Endothelial cell (in vitro differentiated cells): ENCODE measurements at regions not wholly inside any gene's neighbourhood (a gene's known extent, or its start where the extent isn't known, plus 50 kb on each side); places are given as distances from the start of the nearest gene placed in this dataset.

ENCODE experiments used
- DNase-seq: peaks from one replicate; pipeline ENCODE4 v3.0.0; 2021; ENCODE audit warnings: low spot score
- H3K27ac Mint-ChIP-seq: one replicate; pipeline ENCODE4 v1.8.0; 2021; ENCODE audit warnings: mixed read lengths, inconsistent platforms; ENCODE audit not compliant: unreplicated experiment
- H3K27me3 Mint-ChIP-seq: one replicate; pipeline ENCODE4 v1.8.0; 2021; ENCODE audit warnings: mild to moderate bottlenecking, moderate library complexity, mixed read lengths, inconsistent platforms; ENCODE audit not compliant: unreplicated experiment
- H3K36me3 Mint-ChIP-seq: one replicate; pipeline ENCODE4 v1.8.0; 2021; ENCODE audit warnings: mild to moderate bottlenecking, low read depth, mixed read lengths, inconsistent platforms; ENCODE audit not compliant: unreplicated experiment
- H3K4me1 Mint-ChIP-seq: one replicate; pipeline ENCODE4 v1.8.0; 2021; ENCODE audit warnings: mild to moderate bottlenecking, mixed read lengths, inconsistent platforms; ENCODE audit not compliant: unreplicated experiment
- H3K4me3 Mint-ChIP-seq: one replicate; pipeline ENCODE4 v1.8.0; 2021; ENCODE audit warnings: mild to moderate bottlenecking, mixed read lengths, inconsistent platforms; ENCODE audit not compliant: unreplicated experiment
- H3K9me3 Mint-ChIP-seq: one replicate; pipeline ENCODE4 v1.8.0; 2021; ENCODE audit warnings: mixed read lengths, inconsistent platforms; ENCODE audit not compliant: unreplicated experiment
- TF ChIP-seq, protein P1 (sequence below): fragments of 200-600 bp; sonication (generic); IDR thresholded peaks from one replicate; pipeline ENCODE4 v1.5.0; 2021; ENCODE audit warnings: antibody characterized with exemption; ENCODE audit not compliant: unreplicated experiment

DNA sequence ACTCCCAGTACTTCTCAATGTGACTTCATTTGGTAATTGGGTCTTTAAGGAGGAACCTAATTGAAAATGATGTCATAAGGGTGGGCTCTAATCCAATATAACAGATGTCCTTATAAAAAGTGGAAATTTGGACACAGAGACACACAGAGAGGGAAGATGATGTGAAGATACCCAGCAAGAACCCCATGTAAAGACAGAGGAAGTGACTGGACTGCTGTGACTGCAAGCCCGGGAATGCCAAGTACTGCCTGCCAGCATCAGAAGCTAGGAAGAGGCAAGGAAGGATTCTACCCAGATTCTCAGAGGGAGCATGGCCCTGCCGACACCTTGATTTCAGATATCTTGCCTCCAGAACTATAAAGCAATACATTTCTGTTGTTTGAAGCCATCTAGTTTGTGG, 239.3 kb downstream of the KCTD12 start:
- H3K36me3 Mint-ChIP-seq = no peaks in the 10 kb centered on the region
- H3K4me1 Mint-ChIP-seq = no peaks in the 10 kb centered on the region
- H3K4me3 Mint-ChIP-seq = no peak overlapping the region
- no peak overlapping the region for H3K27ac Mint-ChIP-seq
- DNase-seq = no peak
- TF ChIP-seq, protein P1, sequence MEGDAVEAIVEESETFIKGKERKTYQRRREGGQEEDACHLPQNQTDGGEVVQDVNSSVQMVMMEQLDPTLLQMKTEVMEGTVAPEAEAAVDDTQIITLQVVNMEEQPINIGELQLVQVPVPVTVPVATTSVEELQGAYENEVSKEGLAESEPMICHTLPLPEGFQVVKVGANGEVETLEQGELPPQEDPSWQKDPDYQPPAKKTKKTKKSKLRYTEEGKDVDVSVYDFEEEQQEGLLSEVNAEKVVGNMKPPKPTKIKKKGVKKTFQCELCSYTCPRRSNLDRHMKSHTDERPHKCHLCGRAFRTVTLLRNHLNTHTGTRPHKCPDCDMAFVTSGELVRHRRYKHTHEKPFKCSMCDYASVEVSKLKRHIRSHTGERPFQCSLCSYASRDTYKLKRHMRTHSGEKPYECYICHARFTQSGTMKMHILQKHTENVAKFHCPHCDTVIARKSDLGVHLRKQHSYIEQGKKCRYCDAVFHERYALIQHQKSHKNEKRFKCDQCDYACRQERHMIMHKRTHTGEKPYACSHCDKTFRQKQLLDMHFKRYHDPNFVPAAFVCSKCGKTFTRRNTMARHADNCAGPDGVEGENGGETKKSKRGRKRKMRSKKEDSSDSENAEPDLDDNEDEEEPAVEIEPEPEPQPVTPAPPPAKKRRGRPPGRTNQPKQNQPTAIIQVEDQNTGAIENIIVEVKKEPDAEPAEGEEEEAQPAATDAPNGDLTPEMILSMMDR = no peak
- H3K9me3 Mint-ChIP-seq = no peaks in the 10 kb centered on the region
- H3K27me3 Mint-ChIP-seq = no peaks in the 10 kb centered on the region

DNA sequence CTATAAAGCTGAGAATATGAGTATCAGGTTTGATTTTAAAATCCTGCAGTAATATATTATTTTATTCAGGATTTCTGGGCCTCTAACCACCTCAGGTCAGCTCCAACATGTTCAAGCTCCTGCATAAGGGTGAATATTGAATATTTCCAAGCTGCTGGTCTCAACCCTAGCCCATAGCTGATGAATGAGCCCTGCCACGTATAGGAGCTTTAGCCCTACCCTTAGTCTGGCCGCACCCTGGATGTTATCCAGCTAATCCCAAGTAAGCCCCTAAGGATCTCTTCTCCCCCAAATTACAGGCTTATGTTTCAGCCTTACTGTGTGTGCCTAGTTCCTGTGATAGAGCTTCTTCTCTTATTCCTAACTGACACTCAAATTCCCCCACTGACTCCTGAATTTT, 240.6 kb downstream of the KCTD12 start:
- H3K9me3 Mint-ChIP-seq = no peaks in the 10 kb centered on the region
- DNase-seq = no peak
- no peaks in the 10 kb centered on the region for H3K27me3 Mint-ChIP-seq
- H3K36me3 Mint-ChIP-seq = no peaks in the 10 kb centered on the region
- TF ChIP-seq, protein P1 = no peak
- H3K4me3 Mint-ChIP-seq = no peak overlapping the region
- H3K4me1 Mint-ChIP-seq = no peaks in the 10 kb centered on the region
- H3K27ac Mint-ChIP-seq = no peak overlapping the region

DNA sequence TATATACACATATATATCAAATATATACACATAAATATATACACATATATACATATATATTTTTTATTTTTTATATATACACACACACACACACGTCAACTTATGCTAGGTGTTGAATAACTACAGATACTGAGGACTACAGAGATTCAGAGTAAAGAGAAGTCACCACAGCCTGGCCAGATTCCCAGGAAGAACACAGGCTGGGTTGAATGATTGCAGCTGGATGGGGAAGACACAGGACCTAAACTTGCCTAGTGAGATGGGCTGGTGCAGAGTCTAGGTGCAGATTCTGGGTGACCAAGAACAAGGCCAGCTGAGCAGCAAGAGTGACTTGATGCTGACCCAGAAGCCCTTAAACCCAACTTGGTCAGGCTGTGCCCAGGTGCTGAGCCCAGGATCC, 241.3 kb downstream of the KCTD12 start:
- DNase-seq = no peak
- H3K27ac Mint-ChIP-seq = no peak overlapping the region
- H3K4me3 Mint-ChIP-seq = no peak overlapping the region
- TF ChIP-seq, protein P1 = no peak
- H3K27me3 Mint-ChIP-seq = no peaks in the 10 kb centered on the region
- no peaks in the 10 kb centered on the region for H3K4me1 Mint-ChIP-seq
- H3K36me3 Mint-ChIP-seq = no peaks in the 10 kb centered on the region
- H3K9me3 Mint-ChIP-seq = no peaks in the 10 kb centered on the region

DNA sequence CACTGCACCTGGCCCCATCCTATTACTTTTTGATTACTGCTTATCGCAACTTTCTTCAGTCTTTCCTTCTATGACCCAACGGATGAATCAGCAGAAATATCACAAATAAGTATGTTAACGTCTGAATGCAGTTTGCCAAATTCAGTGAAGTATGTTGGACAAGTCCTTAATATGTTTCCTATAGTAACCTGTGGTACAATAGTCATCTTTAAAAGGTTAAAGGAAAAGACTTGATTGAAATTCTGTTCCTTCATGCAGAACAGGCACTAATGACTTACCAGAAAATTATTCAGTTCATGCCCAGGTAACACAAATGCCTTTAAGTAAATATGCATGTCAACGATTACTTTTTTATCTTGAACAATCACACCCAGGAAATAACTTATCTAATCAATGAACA, 242.6 kb downstream of the KCTD12 start:
- Mint-ChIP-seq H3K4me3 (no peak overlapping the region), H3K4me1 (no peaks in the 10 kb centered on the region), H3K9me3 (no peaks in the 10 kb centered on the region), H3K36me3 (no peaks in the 10 kb centered on the region), H3K27ac (no peak overlapping the region), H3K27me3 (no peaks in the 10 kb centered on the region)
- DNase-seq = no peak
- TF ChIP-seq, protein P1 = no peak

DNA sequence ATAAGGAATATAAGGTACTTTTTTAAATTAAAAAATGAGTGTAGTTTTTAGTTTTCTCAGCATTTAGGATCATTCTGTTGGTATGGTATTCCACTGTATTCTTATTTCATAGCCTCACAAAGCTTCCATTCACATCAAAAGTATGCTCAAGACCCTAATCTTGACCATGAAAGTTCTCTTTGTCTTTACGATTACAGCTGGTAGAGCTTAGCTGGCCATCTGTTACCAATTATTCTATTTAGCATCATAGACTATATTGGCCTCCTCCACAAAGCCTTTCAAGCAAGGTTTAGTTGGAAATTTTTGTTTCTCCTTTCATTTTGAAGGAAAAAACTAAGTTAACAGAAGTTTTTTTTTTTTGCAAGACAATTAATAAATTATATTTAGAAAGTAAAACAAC, 245.1 kb downstream of the KCTD12 start:
- TF ChIP-seq, protein P1 = no peak
- Mint-ChIP-seq H3K4me1 (peaks cover 4% of the 10 kb centered on the region), H3K9me3 (no peaks in the 10 kb centered on the region), H3K4me3 (no peak overlapping the region), H3K27me3 (no peaks in the 10 kb centered on the region), H3K27ac (no peak overlapping the region), H3K36me3 (no peaks in the 10 kb centered on the region)
- no peak for DNase-seq
